Endodermal cell (in vitro differentiated cells): ENCODE measurements at regions not wholly inside any gene's neighbourhood (a gene's known extent, or its start where the extent isn't known, plus 50 kb on each side); places are given as distances from the start of the nearest gene placed in this dataset.

ENCODE experiments used
- DNase-seq: peaks from one replicate; pipeline ENCODE4 v3.0.0-alpha.2; 2017
- H3K27ac ChIP-seq: 2 replicates; pipeline ENCODE4 v1.5.1; 2013; ENCODE audit warnings: mild to moderate bottlenecking, low read depth, low read length, moderate library complexity
- H3K27me3 ChIP-seq: 2 replicates; pipeline ENCODE4 v1.6.1; 2013; ENCODE audit warnings: mild to moderate bottlenecking, low read length, moderate library complexity; ENCODE audit not compliant: insufficient read depth, control insufficient read depth, poor library complexity, severe bottlenecking
- H3K36me3 ChIP-seq: 2 replicates; pipeline ENCODE4 v1.7.0; 2013; ENCODE audit warnings: mild to moderate bottlenecking, low read length, moderate library complexity; ENCODE audit not compliant: control insufficient read depth, insufficient read depth
- H3K4me1 ChIP-seq: one replicate; pipeline ENCODE4 v1.7.0; 2013; ENCODE audit warnings: low read length; ENCODE audit not compliant: control insufficient read depth, insufficient read depth
- H3K4me3 ChIP-seq: 2 replicates; pipeline ENCODE4 v1.5.1; 2013; ENCODE audit warnings: mild to moderate bottlenecking, low read length, moderate library complexity
- H3K9ac ChIP-seq: 2 replicates; pipeline ENCODE4 v1.6.1; 2013; ENCODE audit warnings: mild to moderate bottlenecking, low read length, moderate library complexity; ENCODE audit not compliant: poor library complexity, severe bottlenecking; ENCODE audit errors: extremely low read depth
- H3K9me3 ChIP-seq: 2 replicates; pipeline ENCODE4 v1.6.1; 2013; ENCODE audit warnings: mild to moderate bottlenecking, low read length, moderate library complexity; ENCODE audit not compliant: control insufficient read depth
- H3K27ac Mint-ChIP-seq: 2 replicates; pipeline ENCODE4 v1.8.0; 2020; ENCODE audit warnings: mixed read lengths
- H3K27me3 Mint-ChIP-seq: 2 replicates; pipeline ENCODE4 v1.8.0; 2021; ENCODE audit warnings: mild to moderate bottlenecking, mixed read lengths; ENCODE audit not compliant: insufficient read depth
- H3K36me3 Mint-ChIP-seq: 2 replicates; pipeline ENCODE4 v1.8.0; 2020; ENCODE audit warnings: low read depth, mixed read lengths
- H3K4me1 Mint-ChIP-seq: 2 replicates; pipeline ENCODE4 v1.8.0; 2020; ENCODE audit warnings: mixed read lengths
- H3K4me3 Mint-ChIP-seq: 2 replicates; pipeline ENCODE4 v1.8.0; 2020; ENCODE audit warnings: mild to moderate bottlenecking, moderate library complexity, mixed read lengths
- H3K9me3 Mint-ChIP-seq: 2 replicates; pipeline ENCODE4 v1.8.0; 2020; ENCODE audit warnings: mild to moderate bottlenecking, mixed read lengths
- CTCF ChIP-seq: fragments of 200-600 bp; sonication (generic); conservative IDR thresholded peaks from 2 replicates; pipeline ENCODE4 v1.5.0; 2021; ENCODE audit warnings: antibody characterized with exemption, mild to moderate bottlenecking
- WGBS, 2 experiments: methylation state at CpG; one replicate each; pipeline versions ENCODE4 v1.1.5 to v1.1.7; 2013; ENCODE audit warnings: missing lambda C conversion rate in 2 of 2, mixed read lengths in 1 of 2; ENCODE audit not compliant: insufficient coverage in 1 of 2, insufficient read length in 1 of 2; 5-methylcytosine and 5-hydroxymethylcytosine counted together

DNA sequence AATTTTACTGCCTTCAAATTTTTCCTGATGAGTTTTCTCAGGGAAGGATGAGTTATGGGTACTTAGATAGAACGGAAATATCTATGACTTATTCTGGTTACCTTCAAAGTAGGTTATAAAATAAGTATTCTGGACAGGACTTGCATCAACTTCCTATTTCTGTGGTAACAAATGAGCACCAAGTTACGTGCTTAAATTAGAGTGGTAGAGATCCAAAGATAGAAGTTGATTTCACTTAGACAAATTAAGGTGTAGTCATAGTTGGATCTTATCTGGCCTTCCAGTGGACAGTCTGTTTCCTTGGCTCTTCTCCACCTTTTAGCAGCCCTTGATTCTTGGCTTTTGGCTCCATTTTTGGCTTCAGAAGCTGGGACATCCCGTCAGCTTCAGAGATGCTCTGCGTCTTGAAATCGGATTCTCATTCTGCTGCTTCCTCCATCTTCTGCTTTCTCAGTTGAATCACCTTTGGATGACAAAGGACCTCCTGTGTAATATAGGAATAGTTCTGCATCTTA, 109.9 kb downstream of the ZNF518B start:
- Histone ChIP-seq H3K27me3 (no peaks in the 10 kb centered on the region), H3K9ac (no peak overlapping the region), H3K27ac (no peak overlapping the region), H3K4me1 (no peaks in the 10 kb centered on the region), H3K9me3 (no peaks in the 10 kb centered on the region), H3K36me3 (no peaks in the 10 kb centered on the region), H3K4me3 (no peak overlapping the region)
- Mint-ChIP-seq H3K4me1 (no peaks in the 10 kb centered on the region), H3K4me3 (no peak overlapping the region), H3K9me3 (no peaks in the 10 kb centered on the region), H3K27ac (no peak overlapping the region), H3K36me3 (no peaks in the 10 kb centered on the region), H3K27me3 (no peaks in the 10 kb centered on the region)
- TF ChIP-seq CTCF, result no peak
- WGBS, 2 experiments, result 80 to 88% methylated on average over 1 to 5 of the region's 5 CpGs
- no peak for DNase-seq

- DNase-seq, result no peak
- H3K4me3 ChIP-seq, result no peak overlapping the region
- Mint-ChIP-seq H3K4me1 (no peaks in the 10 kb centered on the region), H3K4me3 (no peak overlapping the region), H3K9me3 (no peaks in the 10 kb centered on the region), H3K36me3 (no peaks in the 10 kb centered on the region), H3K27ac (no peak overlapping the region), H3K27me3 (no peaks in the 10 kb centered on the region)
- no peaks in the 10 kb centered on the region for H3K36me3 ChIP-seq
- no peak overlapping the region for H3K27ac ChIP-seq
- no peak for TF ChIP-seq CTCF
- no peaks in the 10 kb centered on the region for H3K27me3 ChIP-seq
- no peak overlapping the region for H3K9ac ChIP-seq
- no peaks in the 10 kb centered on the region for H3K9me3 ChIP-seq
- WGBS, 2 experiments, result 89% methylated on average over 2 of the region's 2 CpGs; no CpG with 5 or more reads in 1 of the 2 experiments
- H3K4me1 ChIP-seq, result no peaks in the 10 kb centered on the region
Measured at GRCh38 chr4:10346023-10346422, 111.2 kb downstream of the ZNF518B start.

- no peak overlapping the region for H3K9ac ChIP-seq
- H3K36me3 Mint-ChIP-seq, result no peaks in the 10 kb centered on the region
- TF ChIP-seq CTCF, result no peak
- 96 to 100% methylated on average over 1 to 3 of the region's 3 CpGs for WGBS, 2 experiments
- no peaks in the 10 kb centered on the region for H3K27me3 ChIP-seq
- no peaks in the 10 kb centered on the region for H3K27me3 Mint-ChIP-seq
- H3K27ac ChIP-seq, result no peak overlapping the region
- H3K36me3 ChIP-seq, result no peaks in the 10 kb centered on the region
- H3K9me3 ChIP-seq, result no peaks in the 10 kb centered on the region
- no peak overlapping the region for H3K27ac Mint-ChIP-seq
- no peak overlapping the region for H3K4me3 Mint-ChIP-seq
- DNase-seq, result no peak
- H3K4me1 Mint-ChIP-seq, result no peaks in the 10 kb centered on the region
- H3K9me3 Mint-ChIP-seq, result no peaks in the 10 kb centered on the region
- no peak overlapping the region for H3K4me3 ChIP-seq
- no peaks in the 10 kb centered on the region for H3K4me1 ChIP-seq
Measured at GRCh38 chr4:10345381-10345784, 111.8 kb downstream of the ZNF518B start.
